Keratinocyte (primary cell): ENCODE measurements at regions not wholly inside any gene's neighbourhood (a gene's known extent, or its start where the extent isn't known, plus 50 kb on each side); places are given as distances from the start of the nearest gene placed in this dataset.

Source experiments
- EZH2 ChIP-seq: IDR thresholded peaks from one replicate; pipeline ENCODE4 v1.6.1; 2012; ENCODE audit warnings: inconsistent platforms, mild to moderate bottlenecking, low read length, moderate library complexity
- TF ChIP-seq, protein P1 (sequence below), 3 experiments: IDR thresholded peaks in 1 of 3; conservative IDR thresholded peaks in 1 of 3; optimal IDR thresholded peaks in 1 of 3; 2 replicates in 2 of 3; 3 replicates in 1 of 3; pipeline versions ENCODE3 to v1.5.1; 2011; ENCODE audit warnings: low read length in 3 of 3, mild to moderate bottlenecking in 3 of 3, moderate library complexity in 2 of 3, control low read depth in 1 of 3, inconsistent platforms in 1 of 3; ENCODE audit not compliant: insufficient read depth in 2 of 3; ENCODE audit errors: extremely low read depth in 1 of 3

DNA sequence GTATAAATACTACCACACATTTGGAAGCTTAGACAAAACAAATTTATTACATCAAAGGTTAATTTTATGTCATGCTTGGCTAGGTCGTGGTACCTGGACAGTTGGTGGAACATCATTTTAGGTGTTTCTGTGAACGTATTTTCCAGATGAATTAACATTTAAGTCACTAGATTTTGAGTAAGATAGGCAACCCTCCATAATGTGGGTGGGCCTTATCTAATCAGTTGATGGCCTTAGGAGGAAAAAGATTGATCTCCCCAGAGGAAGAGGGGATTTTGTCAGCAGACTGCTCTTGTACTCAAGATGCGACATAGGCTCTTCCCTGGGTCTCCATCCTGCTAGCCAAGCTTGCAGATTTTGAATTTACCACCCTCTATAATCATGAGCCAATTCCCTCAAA, 85.0 kb downstream of the RPRM start:
- TF ChIP-seq, protein P1, sequence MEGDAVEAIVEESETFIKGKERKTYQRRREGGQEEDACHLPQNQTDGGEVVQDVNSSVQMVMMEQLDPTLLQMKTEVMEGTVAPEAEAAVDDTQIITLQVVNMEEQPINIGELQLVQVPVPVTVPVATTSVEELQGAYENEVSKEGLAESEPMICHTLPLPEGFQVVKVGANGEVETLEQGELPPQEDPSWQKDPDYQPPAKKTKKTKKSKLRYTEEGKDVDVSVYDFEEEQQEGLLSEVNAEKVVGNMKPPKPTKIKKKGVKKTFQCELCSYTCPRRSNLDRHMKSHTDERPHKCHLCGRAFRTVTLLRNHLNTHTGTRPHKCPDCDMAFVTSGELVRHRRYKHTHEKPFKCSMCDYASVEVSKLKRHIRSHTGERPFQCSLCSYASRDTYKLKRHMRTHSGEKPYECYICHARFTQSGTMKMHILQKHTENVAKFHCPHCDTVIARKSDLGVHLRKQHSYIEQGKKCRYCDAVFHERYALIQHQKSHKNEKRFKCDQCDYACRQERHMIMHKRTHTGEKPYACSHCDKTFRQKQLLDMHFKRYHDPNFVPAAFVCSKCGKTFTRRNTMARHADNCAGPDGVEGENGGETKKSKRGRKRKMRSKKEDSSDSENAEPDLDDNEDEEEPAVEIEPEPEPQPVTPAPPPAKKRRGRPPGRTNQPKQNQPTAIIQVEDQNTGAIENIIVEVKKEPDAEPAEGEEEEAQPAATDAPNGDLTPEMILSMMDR (optimal IDR thresholded peaks at IDR 0.05 in 1 of 3, IDR thresholded peaks at IDR 0.05 in 1 of 3, conservative IDR thresholded peaks at IDR 0.05 in 1 of 3; ENCODE audit: extremely low read depth in 1 of 3, insufficient read depth in 2 of 3, low read length in 3 of 3) = no peak
- no peak for TF ChIP-seq EZH2
